ENCODE measurements at regions not wholly inside any gene's neighbourhood (a gene's known extent, or its start where the extent isn't known, plus 50 kb on each side); places are given as distances from the start of the nearest gene placed in this dataset.

DNA sequence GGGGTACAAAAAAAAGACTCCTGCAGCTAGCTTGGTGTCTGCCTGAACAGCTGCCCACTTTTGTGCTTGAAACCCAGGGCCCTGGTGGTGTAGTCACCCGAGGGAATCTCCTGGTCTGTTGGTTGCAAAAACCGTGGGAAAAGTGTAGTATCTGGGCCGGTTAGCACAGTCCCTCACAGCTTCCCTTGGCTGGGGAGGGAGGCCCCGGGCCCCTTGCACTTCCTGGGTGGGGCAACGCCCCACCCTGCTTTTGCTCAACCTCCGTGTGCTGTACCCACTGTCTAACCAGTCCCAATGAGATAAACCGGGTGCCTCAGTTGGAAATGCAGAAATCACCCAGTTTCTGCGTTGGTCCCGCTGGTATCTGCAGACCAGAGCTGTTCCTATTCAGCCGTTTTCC, 211.7 kb upstream of the ZPLD1 start:
- intact Hi-C loops (cut with micrococcal nuclease): no loop called here
- Histone ChIP-seq H3K9ac (ENCODE audit: low read length) (no peak overlapping the region), H3K4me2 (ENCODE audit: low read length) (no peak overlapping the region), H3K27me3 (ENCODE audit: insufficient read depth, low read length) (no peaks in the 10 kb centered on the region), H3K36me3 (ENCODE audit: control insufficient read depth in 1 of 2, insufficient read depth in 2 of 2, low read length in 2 of 2) (no peaks in the 10 kb centered on the region), H3K9me3 (ENCODE audit: control insufficient read depth in 1 of 2, insufficient read depth in 1 of 2, low read depth in 1 of 2, low read length in 2 of 2) (no peaks in the 10 kb centered on the region), H3K9me2 (ENCODE audit: insufficient read depth) (no peaks in the 10 kb centered on the region), H3K27ac (ENCODE audit: low read depth, low read length) (no peak overlapping the region), H3K79me2 (ENCODE audit: insufficient read depth, low read length) (no peaks in the 10 kb centered on the region), H3K4me1 (ENCODE audit: control insufficient read depth in 1 of 2, insufficient read depth in 2 of 2, low read length in 2 of 2) (no peaks in the 10 kb centered on the region), H3K4me3 (replicated peaks in 1 of 2; ENCODE audit: low read depth in 1 of 2, low read length in 2 of 2) (no peak overlapping the region), H4K20me1 (ENCODE audit: insufficient read depth) (no peaks in the 10 kb centered on the region), H2AFZ (ENCODE audit: low read depth, low read length, poor library complexity, severe bottlenecking) (no peak overlapping the region)
- ChIA-PET POLR2A (no interaction called here), CTCF (interaction anchor here (1.1 to 1.5 kb wide), 2 partner anchors 409 to 412 kb away, joined by 3 read pairs; no protein-coding TSS in a partner anchor), RAD21 (ENCODE audit: low non-redundant PET in 1 of 2, low total read pairs in 2 of 2, uncharacterized antibody in 2 of 2, unreplicated experiment in 2 of 2) (no interaction called here)
- DNase-seq (ENCODE audit: low read depth, low spot score): no peak
- BruUV-seq (replicated peaks): no TSS peak
- TF ChIP-seq ZFX (IDR thresholded peaks at IDR 0.05) (no peak), ZNF274 (IDR thresholded peaks at IDR 0.05; ENCODE audit: low read depth, low read length) (no peak), EGR1 (IDR thresholded peaks at IDR 0.05; ENCODE audit: low read depth) (no peak), SRF (IDR thresholded peaks at IDR 0.05; ENCODE audit: low read depth) (no peak), ELF1 (IDR thresholded peaks at IDR 0.05; ENCODE audit: borderline replicate concordance, low read depth) (no peak), TCF7L2 (IDR thresholded peaks at IDR 0.05; ENCODE audit: borderline replicate concordance, extremely low read depth, insufficient read depth, insufficient read length) (no peak), CBX3 (IDR thresholded peaks at IDR 0.05; ENCODE audit: low read depth) (no peak), EZH2phosphoT487 (IDR thresholded peaks at IDR 0.05; ENCODE audit: borderline replicate concordance) (no peak), CEBPB (IDR thresholded peaks at IDR 0.05; ENCODE audit: low read depth) (no peak)
- ATAC-seq: no peak

DNA sequence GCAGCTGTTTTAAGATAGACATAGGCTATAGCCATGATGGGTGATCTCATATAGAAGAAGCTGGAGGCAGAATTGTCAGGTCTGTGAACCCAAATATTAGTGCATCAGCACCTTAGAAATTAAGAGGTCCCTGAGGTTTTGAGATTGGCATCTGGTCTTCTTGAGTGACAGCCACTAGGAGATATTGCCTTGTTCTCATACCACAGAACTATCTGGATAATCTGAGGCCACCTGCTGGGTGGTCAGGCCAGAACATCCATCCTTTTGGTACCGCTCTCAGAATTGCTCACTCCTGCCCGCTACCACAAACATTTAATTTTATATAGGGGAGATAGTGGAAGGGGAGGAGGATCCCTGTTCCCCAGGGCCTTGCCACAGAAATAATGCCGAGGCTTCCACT, 210.6 kb upstream of the ZPLD1 start:
- 0 out of 2 replicates have a peak, but pooled peaks have one; percentile 37 for ATAC-seq

More for the DNA sequence above, 210.6 kb upstream of the ZPLD1 start:
- CTCF ChIA-PET: interaction anchor here (1.5 to 2.6 kb wide), 6 partner anchors 312 to 421 kb away, joined by 3 to 121 read pairs (median 18); no protein-coding TSS in a partner anchor
- Histone ChIP-seq H4K20me1 (ENCODE audit: insufficient read depth) (no peaks in the 10 kb centered on the region), H3K4me1 (ENCODE audit: control insufficient read depth in 1 of 2, insufficient read depth in 2 of 2, low read length in 2 of 2) (no peaks in the 10 kb centered on the region), H3K36me3 (ENCODE audit: control insufficient read depth in 1 of 2, insufficient read depth in 2 of 2, low read length in 2 of 2) (no peaks in the 10 kb centered on the region), H3K79me2 (ENCODE audit: insufficient read depth, low read length) (no peaks in the 10 kb centered on the region), H3K9ac (ENCODE audit: low read length) (no peak overlapping the region), H3K4me2 (ENCODE audit: low read length) (no peak overlapping the region), H3K9me3 (ENCODE audit: control insufficient read depth in 1 of 2, insufficient read depth in 1 of 2, low read depth in 1 of 2, low read length in 2 of 2) (no peaks in the 10 kb centered on the region), H2AFZ (ENCODE audit: low read depth, low read length, poor library complexity, severe bottlenecking) (no peak overlapping the region), H3K27me3 (ENCODE audit: insufficient read depth, low read length) (no peaks in the 10 kb centered on the region), H3K4me3 (replicated peaks in 1 of 2; ENCODE audit: low read depth in 1 of 2, low read length in 2 of 2) (no peak overlapping the region), H3K9me2 (ENCODE audit: insufficient read depth) (no peaks in the 10 kb centered on the region), H3K27ac (ENCODE audit: low read depth, low read length) (no peak overlapping the region)
- DNase-seq (ENCODE audit: low read depth, low spot score): no peak
- TF ChIP-seq CEBPB (IDR thresholded peaks at IDR 0.05; ENCODE audit: low read depth) (no peak), CTCF (IDR thresholded peaks at IDR 0.05 in 2 of 3, conservative IDR thresholded peaks at IDR 0.05 in 1 of 3; ENCODE audit: borderline replicate concordance in 1 of 3, insufficient read depth in 1 of 3, low read depth in 2 of 3, low read length in 2 of 3) (peak in 1 of 3 experiments; percentile 37; a peak in 1 of 6 replicates), RAD21 (IDR thresholded peaks at IDR 0.05; ENCODE audit: low read depth) (peak; percentile 48; the same call in 1 of the 2 replicates), REST (IDR thresholded peaks at IDR 0.05; ENCODE audit: low read depth) (no peak)
- POLR2A ChIA-PET: interaction anchor here (1.2 to 1.9 kb wide), 3 partner anchors 375 to 410 kb away, joined by 3 to 7 read pairs (median 6); partner anchors contain the start of gene NFKBIZ
- RAD21 ChIA-PET (ENCODE audit: low non-redundant PET in 1 of 2, low total read pairs in 2 of 2, uncharacterized antibody in 2 of 2, unreplicated experiment in 2 of 2): interaction anchor here (1.4 to 1.7 kb wide), 2 partner anchors 312 to 415 kb away, joined by 4 to 12 read pairs; no protein-coding TSS in a partner anchor
- intact Hi-C loops (cut with micrococcal nuclease): loop anchor here (2.0 kb wide), 1 partner anchor 529 kb away; no protein-coding TSS in a partner anchor
- BruUV-seq (replicated peaks): no TSS peak

Data from HCT116 (cell line).